RWPE1 (cell line): ENCODE measurements at regions not wholly inside any gene's neighbourhood (a gene's known extent, or its start where the extent isn't known, plus 50 kb on each side); places are given as distances from the start of the nearest gene placed in this dataset.

Experiments
- CTCF ChIA-PET: fragments of 350-600 bp; sonication (Branson Sonifier 250); formaldehyde crosslinking; extraction: SDS; loops from one replicate; lab custom pipeline; 2021; lab: Yijun Ruan, JAX
- POLR2A ChIA-PET: fragments of 400-600 bp; formaldehyde crosslinking; extraction: SDS; loops from one replicate; lab custom pipeline; 2020; ENCODE audit warnings: antibody characterized with exemption; ENCODE audit not compliant: low non-redundant PET; lab: Yijun Ruan, JAX
- DNase-seq: peaks from one replicate; pipeline ENCODE4 v3.0.0; 2012; ENCODE audit warnings: low spot score
- H3K27ac ChIP-seq: fragments of 450-650 bp; 2 replicates; pipeline ENCODE4 v1.5.1; 2017
- CTCF ChIP-seq: fragments of 450-650 bp; conservative IDR thresholded peaks from 2 replicates; pipeline ENCODE4 v1.5.1; 2017; ENCODE audit warnings: low read depth, mild to moderate bottlenecking

DNA sequence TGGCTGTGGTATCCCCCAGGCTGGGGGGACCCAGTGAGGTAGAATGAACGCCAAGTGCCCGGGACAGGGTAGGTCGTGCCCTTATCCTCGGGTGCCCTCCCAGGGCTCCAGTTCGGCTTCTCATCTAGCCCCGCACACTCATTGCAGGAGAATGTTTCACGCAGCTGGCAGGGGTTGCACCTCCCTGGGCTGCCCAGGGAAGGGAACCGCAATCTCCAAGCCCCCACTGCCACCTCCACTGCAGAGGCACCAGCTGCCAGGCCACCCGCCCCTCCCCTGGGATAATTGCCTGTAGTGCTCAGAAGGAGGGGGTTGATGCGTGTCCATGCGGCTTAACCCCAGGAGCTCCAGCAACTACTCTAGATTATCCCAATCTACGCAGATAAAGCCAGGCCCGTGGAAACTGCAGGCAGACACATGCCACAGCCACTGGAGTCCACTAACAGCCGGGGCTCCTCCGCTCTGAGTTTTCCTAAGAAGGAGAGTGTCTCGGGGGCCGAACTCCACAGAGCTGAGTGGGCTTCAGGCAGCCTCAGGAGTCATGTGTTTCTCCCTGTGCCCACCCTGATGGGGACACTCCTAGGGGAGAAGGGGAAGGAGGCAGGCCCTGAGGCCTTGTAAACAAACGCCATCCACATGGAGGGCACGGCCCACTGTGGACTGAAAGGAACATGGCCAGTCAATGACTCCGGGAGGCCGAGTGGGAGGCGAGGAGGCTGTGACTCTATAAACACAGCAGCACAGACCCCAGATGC, 137.2 kb upstream of the IQSEC1 start:
- no peak for DNase-seq
- no peak for TF ChIP-seq CTCF
- ChIA-PET CTCF (no interaction called here), POLR2A (no interaction called here)
- H3K27ac ChIP-seq, result no peak overlapping the region

GRCh38 chr3:13209634-13209997, 136.4 kb upstream of the IQSEC1 start:
- ChIA-PET CTCF (no interaction called here), POLR2A (no interaction called here)
- no peak for TF ChIP-seq CTCF
- H3K27ac ChIP-seq, result no peak overlapping the region
- DNase-seq, result no peak

GRCh38 chr3:13208706-13209633, 135.7 kb upstream of the IQSEC1 start:
- CTCF ChIA-PET, result no interaction called here
- no peak overlapping the region for H3K27ac ChIP-seq
- POLR2A ChIA-PET, result no interaction called here
- no peak for TF ChIP-seq CTCF
- no peak for DNase-seq

- ChIA-PET POLR2A (no interaction called here), CTCF (no interaction called here)
- no peak for TF ChIP-seq CTCF
- no peak for DNase-seq
- no peak overlapping the region for H3K27ac ChIP-seq
Observed at GRCh38 chr3:13207975-13208705, 134.9 kb upstream of the IQSEC1 start.

- ChIA-PET POLR2A (no interaction called here), CTCF (no interaction called here)
- DNase-seq, result no peak
- H3K27ac ChIP-seq, result no peak overlapping the region
- no peak for TF ChIP-seq CTCF
Observed at GRCh38 chr3:13207578-13207922, 134.3 kb upstream of the IQSEC1 start.
